GM06990 (cell line): ENCODE measurements at regions not wholly inside any gene's neighbourhood (a gene's known extent, or its start where the extent isn't known, plus 50 kb on each side); places are given as distances from the start of the nearest gene placed in this dataset.

Experiments used
- DNase-seq: peaks from one replicate; pipeline ENCODE4 v3.0.0-alpha.2; 2011; ENCODE audit not compliant: insufficient read length; ENCODE audit errors: extremely low read depth
- H3K27me3 ChIP-seq: replicated peaks from 2 replicates; pipeline ENCODE4 v1.6.0; 2011; ENCODE audit warnings: low read length; ENCODE audit not compliant: control insufficient read depth, insufficient read depth
- H3K36me3 ChIP-seq: 2 replicates; pipeline ENCODE4 v1.5.1; 2011; ENCODE audit warnings: low read length; ENCODE audit not compliant: control insufficient read depth, insufficient read depth
- H3K4me3 ChIP-seq: replicated peaks from 2 replicates; pipeline ENCODE4 v1.5.1; 2011; ENCODE audit warnings: low read depth, mild to moderate bottlenecking, control low read depth, low read length
- CTCF ChIP-seq: IDR thresholded peaks from 2 replicates; pipeline ENCODE4 v1.5.1; 2011; ENCODE audit warnings: low read length, control low read depth, mild to moderate bottlenecking, inconsistent platforms; ENCODE audit not compliant: insufficient read depth, poor library complexity, severe bottlenecking

GRCh38 chr6:170187669-170188566 is 103.0 kb downstream of the DLL1 start:
- Histone ChIP-seq H3K27me3 (no peaks in the 10 kb centered on the region), H3K4me3 (no peak overlapping the region), H3K36me3 (no peaks in the 10 kb centered on the region)
- no peak for TF ChIP-seq CTCF
- DNase-seq = no peak

- H3K27me3 ChIP-seq = no peaks in the 10 kb centered on the region
- no peak for TF ChIP-seq CTCF
- no peak overlapping the region for H3K4me3 ChIP-seq
- H3K36me3 ChIP-seq = no peaks in the 10 kb centered on the region
- no peak for DNase-seq
Measured at GRCh38 chr6:170186941-170187668, 103.8 kb downstream of the DLL1 start.

GRCh38 chr6:170186006-170186935 is 104.6 kb downstream of the DLL1 start:
- Histone ChIP-seq H3K36me3 (no peaks in the 10 kb centered on the region), H3K27me3 (no peaks in the 10 kb centered on the region), H3K4me3 (no peak overlapping the region)
- no peak for DNase-seq
- TF ChIP-seq CTCF = no peak

GRCh38 chr6:170185175-170185978 is 105.5 kb downstream of the DLL1 start:
- Histone ChIP-seq H3K36me3 (no peaks in the 10 kb centered on the region), H3K27me3 (no peaks in the 10 kb centered on the region), H3K4me3 (no peak overlapping the region)
- DNase-seq = no peak
- no peak for TF ChIP-seq CTCF

GRCh38 chr6:170184316-170184715 is 106.6 kb downstream of the DLL1 start:
- Histone ChIP-seq H3K27me3 (no peaks in the 10 kb centered on the region), H3K4me3 (no peak overlapping the region), H3K36me3 (no peaks in the 10 kb centered on the region)
- DNase-seq = no peak
- no peak for TF ChIP-seq CTCF
